SIG-M5 treated with dmso at 0.1 percent for 504 hours (cell line): ENCODE measurements at regions not wholly inside any gene's neighbourhood (a gene's known extent, or its start where the extent isn't known, plus 50 kb on each side); places are given as distances from the start of the nearest gene placed in this dataset.

Experiments
- DNase-seq: peaks from one replicate; lab custom pipeline; 2025; ENCODE audit not compliant: unreplicated experiment; lab: John Stamatoyannopoulos, UW

- DNase-seq = no peak
These were observed 585.2 kb upstream of the CELF2 start for GRCh38 chr10:10432296-10433035.

GRCh38 chr10:10434312-10434711 is 583.4 kb upstream of the CELF2 start:
- DNase-seq = no peak

- DNase-seq = no peak
These were observed 579.8 kb upstream of the CELF2 start for GRCh38 chr10:10437886-10438285.

GRCh38 chr10:10438335-10439100 is 579.2 kb upstream of the CELF2 start:
- DNase-seq = no peak

- no peak for DNase-seq
These were observed 560.8 kb upstream of the CELF2 start for GRCh38 chr10:10456856-10457255.

- DNase-seq = peak; percentile 3
These were observed 557.2 kb upstream of the CELF2 start for GRCh38 chr10:10460451-10460850.

GRCh38 chr10:10462151-10462941 is 555.3 kb upstream of the CELF2 start:
- no peak for DNase-seq

GRCh38 chr10:10471758-10472157 is 545.9 kb upstream of the CELF2 start:
- DNase-seq = no peak

GRCh38 chr10:10475812-10476211 is 541.9 kb upstream of the CELF2 start:
- DNase-seq = no peak

- no peak for DNase-seq
These were observed 539.8 kb upstream of the CELF2 start for GRCh38 chr10:10477844-10478243.

- DNase-seq = no peak
These were observed 538.2 kb upstream of the CELF2 start for GRCh38 chr10:10479465-10479864.

GRCh38 chr10:10482613-10483012 is 535.1 kb upstream of the CELF2 start:
- DNase-seq = no peak

GRCh38 chr10:10489076-10489475 is 528.6 kb upstream of the CELF2 start:
- no peak for DNase-seq

- DNase-seq = no peak
These were observed 527.7 kb upstream of the CELF2 start for GRCh38 chr10:10489805-10490571.

- DNase-seq = no peak
These were observed 527.1 kb upstream of the CELF2 start for GRCh38 chr10:10490581-10490980.

GRCh38 chr10:10492420-10492819 is 525.3 kb upstream of the CELF2 start:
- no peak for DNase-seq

- DNase-seq = no peak
These were observed 523.8 kb upstream of the CELF2 start for GRCh38 chr10:10493833-10494232.

- DNase-seq = no peak
These were observed 520.4 kb upstream of the CELF2 start for GRCh38 chr10:10497245-10497644.

GRCh38 chr10:10498781-10499180 is 518.9 kb upstream of the CELF2 start:
- DNase-seq = no peak

- DNase-seq = no peak
These were observed 517.8 kb upstream of the CELF2 start for GRCh38 chr10:10499839-10500238.

- no peak for DNase-seq
These were observed 516.7 kb upstream of the CELF2 start for GRCh38 chr10:10500937-10501336.
